MM.1S (cell line): ENCODE measurements at regions not wholly inside any gene's neighbourhood (a gene's known extent, or its start where the extent isn't known, plus 50 kb on each side); places are given as distances from the start of the nearest gene placed in this dataset.

Source experiments
- DNase-seq: peaks from one replicate; pipeline ENCODE4 v3.0.0-alpha.2; 2015
- H2AFZ ChIP-seq: fragments of 300-600 bp; sonication (generic); 2 replicates; pipeline ENCODE4 v1.6.0; 2016; ENCODE audit warnings: antibody characterized with exemption, low read length
- H3F3A ChIP-seq: fragments of 300-600 bp; sonication (generic); 2 replicates; pipeline ENCODE4 v1.6.1; 2016; ENCODE audit warnings: mild to moderate bottlenecking, antibody characterized with exemption, low read length, moderate library complexity, mixed read lengths; ENCODE audit not compliant: insufficient read depth
- H3K27ac ChIP-seq: fragments of 300-600 bp; sonication (generic); 2 replicates; pipeline ENCODE4 v1.5.1; 2016; ENCODE audit warnings: mild to moderate bottlenecking, low read length
- H3K27me3 ChIP-seq: fragments of 300-600 bp; sonication (generic); replicated peaks from 2 replicates; pipeline ENCODE4 v1.6.0; 2016; ENCODE audit warnings: low read length; ENCODE audit not compliant: insufficient read depth
- H3K36me3 ChIP-seq: fragments of 300-600 bp; sonication (generic); replicated peaks from 2 replicates; pipeline ENCODE4 v1.6.1; 2016; ENCODE audit warnings: mild to moderate bottlenecking, low read length, mixed read lengths; ENCODE audit not compliant: insufficient read depth
- H3K4me1 ChIP-seq: fragments of 300-600 bp; sonication (generic); 2 replicates; pipeline ENCODE4 v1.6.1; 2016; ENCODE audit warnings: low read length, mixed read lengths
- H3K4me2 ChIP-seq: fragments of 300-600 bp; sonication (generic); 2 replicates; pipeline ENCODE4 v1.6.0; 2016; ENCODE audit warnings: low read depth, low read length
- H3K4me3 ChIP-seq: fragments of 300-600 bp; sonication (generic); 2 replicates; pipeline ENCODE4 v1.5.1; 2016; ENCODE audit warnings: low read length, mixed read lengths
- H3K79me2 ChIP-seq: fragments of 300-600 bp; sonication (generic); 2 replicates; pipeline ENCODE4 v1.6.1; 2016; ENCODE audit warnings: mixed run types, low read length, mixed read lengths
- H3K9ac ChIP-seq: fragments of 300-600 bp; sonication (generic); 2 replicates; pipeline ENCODE4 v1.6.1; 2016; ENCODE audit warnings: low read length, mixed read lengths
- H3K9me2 ChIP-seq: fragments of 300-600 bp; sonication (generic); replicated peaks from 2 replicates; pipeline ENCODE4 v1.6.1; 2016; ENCODE audit warnings: mild to moderate bottlenecking, low read length, mixed read lengths; ENCODE audit not compliant: insufficient read depth
- H3K9me3 ChIP-seq: fragments of 300-600 bp; sonication (generic); replicated peaks from 2 replicates; pipeline ENCODE4 v1.6.1; 2016; ENCODE audit warnings: mild to moderate bottlenecking, low read length, mixed read lengths; ENCODE audit not compliant: insufficient read depth
- H4K20me1 ChIP-seq: fragments of 300-600 bp; sonication (generic); 2 replicates; pipeline ENCODE4 v1.6.1; 2016; ENCODE audit warnings: mild to moderate bottlenecking, low read length, moderate library complexity, mixed read lengths; ENCODE audit not compliant: insufficient read depth
- EZH2 ChIP-seq: fragments of 300-600 bp; sonication (generic); optimal IDR thresholded peaks from 2 replicates; pipeline ENCODE3; 2017; ENCODE audit warnings: low read depth, mild to moderate bottlenecking, antibody characterized with exemption, low read length, mixed read lengths
- EZH2phosphoT487 ChIP-seq: fragments of 300-600 bp; sonication (generic); IDR thresholded peaks from 2 replicates; pipeline ENCODE4 v1.6.1; 2018; ENCODE audit warnings: antibody characterized with exemption, low read length
- TF ChIP-seq, protein P1 (sequence below): fragments of 300-600 bp; sonication (generic); IDR thresholded peaks from 2 replicates; pipeline ENCODE4 v1.5.1; 2016; ENCODE audit warnings: antibody characterized with exemption, low read length, mixed read lengths

DNA sequence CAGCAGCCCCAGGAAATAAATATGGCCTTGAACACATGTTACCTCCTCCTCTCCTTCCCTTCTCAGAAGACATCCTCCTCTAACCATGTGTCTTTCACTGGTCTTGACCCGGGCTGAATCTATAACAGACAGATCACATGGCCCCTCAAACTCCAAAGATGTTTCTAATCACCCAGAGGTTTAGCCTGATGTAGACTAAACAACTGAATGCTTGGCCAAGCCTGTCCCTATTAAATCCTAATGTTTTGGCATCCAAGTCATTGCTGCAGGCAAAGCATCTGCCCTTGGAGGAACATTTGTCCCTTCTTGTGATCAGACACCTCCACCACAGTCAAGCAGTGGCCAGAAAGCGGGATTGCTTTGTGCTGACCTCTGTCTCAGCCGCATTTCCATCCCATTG, 65.5 kb downstream of the ANKRD60 start:
- no peaks in the 10 kb centered on the region for H3K9me3 ChIP-seq
- H3K9me2 ChIP-seq, result no peaks in the 10 kb centered on the region
- H3K4me1 ChIP-seq, result no peaks in the 10 kb centered on the region
- no peaks in the 10 kb centered on the region for H3K79me2 ChIP-seq
- peaks cover 90% of the 10 kb centered on the region for H3K27me3 ChIP-seq
- TF ChIP-seq EZH2phosphoT487 (no peak), EZH2 (no peak)
- TF ChIP-seq, protein P1, sequence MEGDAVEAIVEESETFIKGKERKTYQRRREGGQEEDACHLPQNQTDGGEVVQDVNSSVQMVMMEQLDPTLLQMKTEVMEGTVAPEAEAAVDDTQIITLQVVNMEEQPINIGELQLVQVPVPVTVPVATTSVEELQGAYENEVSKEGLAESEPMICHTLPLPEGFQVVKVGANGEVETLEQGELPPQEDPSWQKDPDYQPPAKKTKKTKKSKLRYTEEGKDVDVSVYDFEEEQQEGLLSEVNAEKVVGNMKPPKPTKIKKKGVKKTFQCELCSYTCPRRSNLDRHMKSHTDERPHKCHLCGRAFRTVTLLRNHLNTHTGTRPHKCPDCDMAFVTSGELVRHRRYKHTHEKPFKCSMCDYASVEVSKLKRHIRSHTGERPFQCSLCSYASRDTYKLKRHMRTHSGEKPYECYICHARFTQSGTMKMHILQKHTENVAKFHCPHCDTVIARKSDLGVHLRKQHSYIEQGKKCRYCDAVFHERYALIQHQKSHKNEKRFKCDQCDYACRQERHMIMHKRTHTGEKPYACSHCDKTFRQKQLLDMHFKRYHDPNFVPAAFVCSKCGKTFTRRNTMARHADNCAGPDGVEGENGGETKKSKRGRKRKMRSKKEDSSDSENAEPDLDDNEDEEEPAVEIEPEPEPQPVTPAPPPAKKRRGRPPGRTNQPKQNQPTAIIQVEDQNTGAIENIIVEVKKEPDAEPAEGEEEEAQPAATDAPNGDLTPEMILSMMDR, result no peak
- no peak overlapping the region for H3K4me3 ChIP-seq
- H3K36me3 ChIP-seq, result no peaks in the 10 kb centered on the region
- H3K27ac ChIP-seq, result no peak overlapping the region
- DNase-seq, result no peak
- no peak overlapping the region for H3K4me2 ChIP-seq
- H3K9ac ChIP-seq, result no peak overlapping the region
- H3F3A ChIP-seq, result no peaks in the 10 kb centered on the region
- no peaks in the 10 kb centered on the region for H4K20me1 ChIP-seq
- no peak overlapping the region for H2AFZ ChIP-seq

DNA sequence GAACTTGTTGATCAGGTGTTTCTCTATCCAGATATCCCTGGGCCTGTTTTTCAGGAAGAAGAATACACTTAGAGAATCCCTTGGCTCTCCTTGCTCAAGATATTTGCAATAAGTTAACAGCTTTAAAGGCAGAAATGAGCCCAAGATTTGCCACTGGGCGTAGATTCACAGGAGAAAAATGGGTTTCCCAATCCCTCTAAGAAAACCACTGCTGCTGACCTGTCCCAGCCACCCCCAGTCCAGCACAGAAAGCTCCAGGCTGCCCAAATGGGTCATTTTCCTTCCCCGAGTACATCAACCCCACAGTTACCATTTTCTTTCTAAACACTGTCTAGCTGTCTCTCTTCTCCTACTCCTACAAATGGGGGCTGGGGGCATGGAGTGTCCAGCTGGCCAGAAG, 67.3 kb downstream of the ANKRD60 start:
- H3K4me1 ChIP-seq, result no peaks in the 10 kb centered on the region
- no peak overlapping the region for H3K4me3 ChIP-seq
- no peak for DNase-seq
- H3K9me2 ChIP-seq, result no peaks in the 10 kb centered on the region
- no peak overlapping the region for H3K27ac ChIP-seq
- TF ChIP-seq EZH2 (no peak), EZH2phosphoT487 (no peak)
- TF ChIP-seq, protein P1, result no peak
- no peak overlapping the region for H3K4me2 ChIP-seq
- H3K36me3 ChIP-seq, result no peaks in the 10 kb centered on the region
- H3K9me3 ChIP-seq, result no peaks in the 10 kb centered on the region
- H3K79me2 ChIP-seq, result no peaks in the 10 kb centered on the region
- H4K20me1 ChIP-seq, result no peaks in the 10 kb centered on the region
- no peaks in the 10 kb centered on the region for H3F3A ChIP-seq
- no peak overlapping the region for H3K9ac ChIP-seq
- H2AFZ ChIP-seq, result no peak overlapping the region
- peaks cover 90% of the 10 kb centered on the region for H3K27me3 ChIP-seq

DNA sequence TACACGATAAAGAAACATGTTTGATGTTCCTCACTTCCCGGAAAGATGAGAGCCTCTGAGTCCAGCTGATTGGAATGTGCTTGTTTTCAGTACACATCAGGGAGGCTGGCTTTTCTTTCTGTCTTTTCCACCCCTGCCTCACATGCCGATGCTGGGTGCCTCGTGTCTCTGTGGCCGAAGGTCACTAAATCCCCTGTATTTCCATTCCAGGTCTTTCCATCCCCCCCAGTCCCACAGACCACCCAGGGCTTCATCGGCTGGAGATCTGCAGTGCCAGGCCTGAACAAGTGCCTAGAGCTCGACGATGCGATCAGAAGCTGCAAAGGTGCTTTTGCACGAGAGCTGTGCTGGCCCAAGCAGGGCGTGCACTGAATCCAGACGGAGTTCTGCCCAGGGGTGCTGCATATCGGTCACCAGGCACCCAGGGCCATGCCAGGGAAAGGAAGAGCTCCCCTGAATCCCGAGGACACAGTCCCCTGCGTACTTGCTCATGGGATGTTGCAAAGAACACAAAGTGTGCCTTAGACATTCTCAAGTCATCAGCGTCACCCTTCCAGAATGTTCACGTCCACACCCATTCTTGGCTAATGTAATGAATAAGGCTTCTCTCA, 67.9 kb downstream of the ANKRD60 start:
- Histone ChIP-seq H3K9ac (no peak overlapping the region), H3K4me1 (no peaks in the 10 kb centered on the region), H2AFZ (no peak overlapping the region), H3K4me2 (no peak overlapping the region), H3K27ac (no peak overlapping the region), H3K4me3 (no peak overlapping the region), H3K27me3 (peaks cover 90% of the 10 kb centered on the region), H4K20me1 (no peaks in the 10 kb centered on the region), H3K9me3 (no peaks in the 10 kb centered on the region), H3F3A (no peaks in the 10 kb centered on the region), H3K9me2 (no peaks in the 10 kb centered on the region), H3K79me2 (no peaks in the 10 kb centered on the region), H3K36me3 (no peaks in the 10 kb centered on the region)
- DNase-seq, result no peak
- TF ChIP-seq EZH2phosphoT487 (no peak), EZH2 (no peak)
- TF ChIP-seq, protein P1, result no peak
